Neural cell (in vitro differentiated cells): ENCODE measurements at regions not wholly inside any gene's neighbourhood (a gene's known extent, or its start where the extent isn't known, plus 50 kb on each side); places are given as distances from the start of the nearest gene placed in this dataset.

Experiments used
- H2AFZ ChIP-seq: fragments of 200-600, 300-800 bp; sonication (generic), shearing (Covaris generic); 2 replicates; pipeline ENCODE4 v1.6.0; 2014; ENCODE audit warnings: low read depth, mild to moderate bottlenecking, antibody characterized with exemption, low read length, moderate library complexity
- H3F3A ChIP-seq: fragments of 200-600 bp; shearing (Covaris generic); 2 replicates; pipeline ENCODE4 v1.6.1; 2016; ENCODE audit warnings: mild to moderate bottlenecking, moderate library complexity, mixed read lengths, antibody characterized with exemption, low read length; ENCODE audit not compliant: insufficient read depth, poor library complexity, severe bottlenecking
- H3K27ac ChIP-seq: fragments of 200-600, 300-800 bp; sonication (generic), shearing (Covaris generic); 2 replicates; pipeline ENCODE4 v1.5.1; 2014; ENCODE audit warnings: mild to moderate bottlenecking, low read length, moderate library complexity
- H3K27me3 ChIP-seq: fragments of 300-800, 200-600 bp; sonication (generic), shearing (Covaris generic); 2 replicates; pipeline ENCODE4 v1.6.0; 2014; ENCODE audit warnings: mild to moderate bottlenecking, low read depth, low read length, moderate library complexity; ENCODE audit not compliant: insufficient read depth
- H3K36me3 ChIP-seq: fragments of 300-800, 200-600 bp; sonication (generic), shearing (Covaris generic); 2 replicates; pipeline ENCODE4 v1.5.1; 2014; ENCODE audit warnings: mild to moderate bottlenecking, antibody characterized with exemption, low read length, moderate library complexity; ENCODE audit not compliant: insufficient read depth
- H3K4me2 ChIP-seq: fragments of 300-800, 200-600 bp; sonication (generic), shearing (Covaris generic); 2 replicates; pipeline ENCODE4 v1.6.0; 2014; ENCODE audit warnings: mild to moderate bottlenecking, low read length
- H3K4me3 ChIP-seq: fragments of 300-800, 200-600 bp; sonication (generic), shearing (Covaris generic); 2 replicates; pipeline ENCODE4 v1.5.1; 2014; ENCODE audit warnings: mild to moderate bottlenecking, low read length, moderate library complexity
- H3K79me2 ChIP-seq: fragments of 200-600 bp; shearing (Covaris generic); replicated peaks from 2 replicates; pipeline ENCODE4 v1.6.0; 2014; ENCODE audit warnings: mild to moderate bottlenecking, low read length, moderate library complexity; ENCODE audit not compliant: insufficient read depth
- H3K9ac ChIP-seq: fragments of 300-800, 200-600 bp; sonication (generic), shearing (Covaris generic); 2 replicates; pipeline ENCODE4 v1.6.1; 2016; ENCODE audit warnings: mild to moderate bottlenecking, low read length, mixed read lengths
- H3K9me2 ChIP-seq: fragments of 200-600 bp; shearing (Covaris generic); 2 replicates; pipeline ENCODE4 v1.6.1; 2016; ENCODE audit warnings: mild to moderate bottlenecking, low read length, mixed read lengths; ENCODE audit not compliant: insufficient read depth
- H3K9me3 ChIP-seq: fragments of 200-600, 300-800 bp; sonication (generic), shearing (Covaris generic); 2 replicates; pipeline ENCODE4 v1.6.1; 2016; ENCODE audit warnings: mild to moderate bottlenecking, mixed run types, low read length, moderate library complexity, mixed read lengths
- H4K20me1 ChIP-seq: fragments of 200-600 bp; shearing (Covaris generic); 2 replicates; pipeline ENCODE4 v1.6.1; 2016; ENCODE audit warnings: mild to moderate bottlenecking, mixed run types; ENCODE audit not compliant: insufficient read depth
- EP300 ChIP-seq: fragments of 450-650 bp; conservative IDR thresholded peaks from 2 replicates; pipeline ENCODE4 v1.6.1; 2014; ENCODE audit warnings: antibody characterized with exemption, mild to moderate bottlenecking, moderate library complexity; ENCODE audit not compliant: poor library complexity, severe bottlenecking
- EZH2 ChIP-seq: fragments of 200-600, 300-800 bp; shearing (Covaris generic), sonication (generic); IDR thresholded peaks from 2 replicates; pipeline ENCODE4 v1.6.1; 2014; ENCODE audit warnings: antibody characterized with exemption, low read length, borderline replicate concordance, mild to moderate bottlenecking; ENCODE audit not compliant: insufficient read depth, poor library complexity, severe bottlenecking
- MXI1 ChIP-seq: fragments of 450-650 bp; conservative IDR thresholded peaks from 2 replicates; pipeline ENCODE4 v1.6.1; 2014; ENCODE audit warnings: antibody characterized with exemption, mild to moderate bottlenecking; ENCODE audit not compliant: poor library complexity, severe bottlenecking
- POLR2AphosphoS5 ChIP-seq: IDR thresholded peaks from 2 replicates; pipeline ENCODE4 v1.6.1; 2012
- RAD21 ChIP-seq: fragments of 450-650 bp; conservative IDR thresholded peaks from 2 replicates; pipeline ENCODE4 v1.6.1; 2014; ENCODE audit warnings: antibody characterized with exemption, mild to moderate bottlenecking, moderate library complexity
- SMC3 ChIP-seq: fragments of 450-650 bp; conservative IDR thresholded peaks from 2 replicates; pipeline ENCODE4 v1.6.1; 2014; ENCODE audit warnings: antibody characterized with exemption, mild to moderate bottlenecking, moderate library complexity; ENCODE audit not compliant: poor library complexity
- TAF1 ChIP-seq: IDR thresholded peaks from 2 replicates; pipeline ENCODE4 v1.6.1; 2012; ENCODE audit warnings: low read depth
- TF ChIP-seq, protein P1 (sequence below): IDR thresholded peaks from 2 replicates; pipeline ENCODE4 v1.6.1; 2012; ENCODE audit warnings: borderline replicate concordance
- TF ChIP-seq, protein P2 (sequence below): fragments of 450-650 bp; IDR thresholded peaks from 2 replicates; pipeline ENCODE4 v1.5.1; 2014; ENCODE audit warnings: antibody characterized with exemption, mild to moderate bottlenecking, moderate library complexity; ENCODE audit not compliant: poor library complexity, severe bottlenecking

DNA sequence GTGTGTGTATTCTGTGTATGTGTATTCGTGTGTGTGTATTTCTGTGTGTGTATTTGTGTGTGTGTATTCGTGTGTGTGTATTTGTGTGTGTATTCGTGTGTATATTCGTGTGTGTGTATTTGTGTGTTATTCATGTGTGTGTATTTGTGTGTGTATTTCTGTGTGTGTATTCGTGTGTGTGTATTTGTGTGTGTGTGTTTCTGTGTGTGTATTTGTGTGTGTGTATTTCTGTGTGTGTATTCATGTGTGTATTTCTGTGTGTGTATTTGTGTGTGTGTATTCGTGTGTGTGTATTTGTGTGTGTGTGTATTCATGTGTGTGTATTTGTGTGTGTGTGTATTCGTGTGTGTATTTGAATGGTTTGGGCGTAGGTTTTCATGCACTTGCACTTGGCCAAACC lies 405.4 kb downstream of the SOX2 start:
- H4K20me1 ChIP-seq, result no peaks in the 10 kb centered on the region
- no peaks in the 10 kb centered on the region for H3F3A ChIP-seq
- no peak overlapping the region for H3K9ac ChIP-seq
- H3K4me2 ChIP-seq, result no peak overlapping the region
- H3K79me2 ChIP-seq, result no peaks in the 10 kb centered on the region
- no peak overlapping the region for H3K4me3 ChIP-seq
- no peak overlapping the region for H2AFZ ChIP-seq
- no peaks in the 10 kb centered on the region for H3K9me3 ChIP-seq
- H3K36me3 ChIP-seq, result no peaks in the 10 kb centered on the region
- TF ChIP-seq, protein P1, sequence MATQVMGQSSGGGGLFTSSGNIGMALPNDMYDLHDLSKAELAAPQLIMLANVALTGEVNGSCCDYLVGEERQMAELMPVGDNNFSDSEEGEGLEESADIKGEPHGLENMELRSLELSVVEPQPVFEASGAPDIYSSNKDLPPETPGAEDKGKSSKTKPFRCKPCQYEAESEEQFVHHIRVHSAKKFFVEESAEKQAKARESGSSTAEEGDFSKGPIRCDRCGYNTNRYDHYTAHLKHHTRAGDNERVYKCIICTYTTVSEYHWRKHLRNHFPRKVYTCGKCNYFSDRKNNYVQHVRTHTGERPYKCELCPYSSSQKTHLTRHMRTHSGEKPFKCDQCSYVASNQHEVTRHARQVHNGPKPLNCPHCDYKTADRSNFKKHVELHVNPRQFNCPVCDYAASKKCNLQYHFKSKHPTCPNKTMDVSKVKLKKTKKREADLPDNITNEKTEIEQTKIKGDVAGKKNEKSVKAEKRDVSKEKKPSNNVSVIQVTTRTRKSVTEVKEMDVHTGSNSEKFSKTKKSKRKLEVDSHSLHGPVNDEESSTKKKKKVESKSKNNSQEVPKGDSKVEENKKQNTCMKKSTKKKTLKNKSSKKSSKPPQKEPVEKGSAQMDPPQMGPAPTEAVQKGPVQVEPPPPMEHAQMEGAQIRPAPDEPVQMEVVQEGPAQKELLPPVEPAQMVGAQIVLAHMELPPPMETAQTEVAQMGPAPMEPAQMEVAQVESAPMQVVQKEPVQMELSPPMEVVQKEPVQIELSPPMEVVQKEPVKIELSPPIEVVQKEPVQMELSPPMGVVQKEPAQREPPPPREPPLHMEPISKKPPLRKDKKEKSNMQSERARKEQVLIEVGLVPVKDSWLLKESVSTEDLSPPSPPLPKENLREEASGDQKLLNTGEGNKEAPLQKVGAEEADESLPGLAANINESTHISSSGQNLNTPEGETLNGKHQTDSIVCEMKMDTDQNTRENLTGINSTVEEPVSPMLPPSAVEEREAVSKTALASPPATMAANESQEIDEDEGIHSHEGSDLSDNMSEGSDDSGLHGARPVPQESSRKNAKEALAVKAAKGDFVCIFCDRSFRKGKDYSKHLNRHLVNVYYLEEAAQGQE, result no peak
- no peak for TF ChIP-seq RAD21
- no peak for TF ChIP-seq POLR2AphosphoS5
- TF ChIP-seq MXI1, result no peak
- TF ChIP-seq EZH2, result no peak
- no peak for TF ChIP-seq SMC3
- TF ChIP-seq, protein P2, sequence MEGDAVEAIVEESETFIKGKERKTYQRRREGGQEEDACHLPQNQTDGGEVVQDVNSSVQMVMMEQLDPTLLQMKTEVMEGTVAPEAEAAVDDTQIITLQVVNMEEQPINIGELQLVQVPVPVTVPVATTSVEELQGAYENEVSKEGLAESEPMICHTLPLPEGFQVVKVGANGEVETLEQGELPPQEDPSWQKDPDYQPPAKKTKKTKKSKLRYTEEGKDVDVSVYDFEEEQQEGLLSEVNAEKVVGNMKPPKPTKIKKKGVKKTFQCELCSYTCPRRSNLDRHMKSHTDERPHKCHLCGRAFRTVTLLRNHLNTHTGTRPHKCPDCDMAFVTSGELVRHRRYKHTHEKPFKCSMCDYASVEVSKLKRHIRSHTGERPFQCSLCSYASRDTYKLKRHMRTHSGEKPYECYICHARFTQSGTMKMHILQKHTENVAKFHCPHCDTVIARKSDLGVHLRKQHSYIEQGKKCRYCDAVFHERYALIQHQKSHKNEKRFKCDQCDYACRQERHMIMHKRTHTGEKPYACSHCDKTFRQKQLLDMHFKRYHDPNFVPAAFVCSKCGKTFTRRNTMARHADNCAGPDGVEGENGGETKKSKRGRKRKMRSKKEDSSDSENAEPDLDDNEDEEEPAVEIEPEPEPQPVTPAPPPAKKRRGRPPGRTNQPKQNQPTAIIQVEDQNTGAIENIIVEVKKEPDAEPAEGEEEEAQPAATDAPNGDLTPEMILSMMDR, result no peak
- TF ChIP-seq EP300, result no peak
- TF ChIP-seq TAF1, result no peak
- no peaks in the 10 kb centered on the region for H3K9me2 ChIP-seq
- H3K27ac ChIP-seq, result no peak overlapping the region
- no peaks in the 10 kb centered on the region for H3K27me3 ChIP-seq

- Histone ChIP-seq H3K9me2 (no peaks in the 10 kb centered on the region), H3K4me2 (no peak overlapping the region), H3K4me3 (no peak overlapping the region), H3K9me3 (no peaks in the 10 kb centered on the region), H3K36me3 (no peaks in the 10 kb centered on the region), H3K27ac (no peak overlapping the region), H3K27me3 (no peaks in the 10 kb centered on the region), H3K79me2 (no peaks in the 10 kb centered on the region), H3F3A (no peaks in the 10 kb centered on the region), H2AFZ (no peak overlapping the region), H4K20me1 (no peaks in the 10 kb centered on the region), H3K9ac (no peak overlapping the region)
- TF ChIP-seq TAF1, result no peak
- peak; percentile 8 for TF ChIP-seq POLR2AphosphoS5
These were observed 405.9 kb downstream of the SOX2 start for GRCh38 chr3:182117583-182117982.

DNA sequence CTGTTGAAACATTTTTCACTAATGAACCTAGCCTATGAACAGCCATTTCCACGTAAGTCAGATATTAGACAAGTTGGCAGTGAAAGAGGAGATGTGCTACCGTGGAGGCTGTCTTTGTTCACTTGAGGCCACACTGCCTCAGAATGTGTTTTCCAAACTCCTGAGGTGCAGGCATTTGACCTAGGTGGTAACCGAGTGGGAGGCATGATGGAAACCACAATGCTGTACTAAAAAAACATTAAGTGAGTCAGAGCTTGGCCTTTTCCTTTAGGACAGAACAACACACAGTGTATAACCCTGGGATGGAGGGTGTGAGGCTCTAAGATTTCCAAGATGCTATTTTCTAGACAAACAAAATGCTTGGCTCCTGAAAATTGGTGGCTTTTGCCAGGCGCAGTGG lies 406.3 kb downstream of the SOX2 start:
- H3F3A ChIP-seq, result no peaks in the 10 kb centered on the region
- no peaks in the 10 kb centered on the region for H3K79me2 ChIP-seq
- H3K4me2 ChIP-seq, result no peak overlapping the region
- H3K27me3 ChIP-seq, result no peaks in the 10 kb centered on the region
- no peak for TF ChIP-seq TAF1
- TF ChIP-seq MXI1, result no peak
- TF ChIP-seq, protein P2, result no peak
- TF ChIP-seq EZH2, result no peak
- TF ChIP-seq SMC3, result no peak
- TF ChIP-seq, protein P1, result no peak
- no peak for TF ChIP-seq POLR2AphosphoS5
- no peak for TF ChIP-seq EP300
- no peak for TF ChIP-seq RAD21
- no peak overlapping the region for H2AFZ ChIP-seq
- H3K9me2 ChIP-seq, result no peaks in the 10 kb centered on the region
- no peaks in the 10 kb centered on the region for H3K36me3 ChIP-seq
- H3K27ac ChIP-seq, result no peak overlapping the region
- no peak overlapping the region for H3K9ac ChIP-seq
- H4K20me1 ChIP-seq, result no peaks in the 10 kb centered on the region
- no peaks in the 10 kb centered on the region for H3K9me3 ChIP-seq
- no peak overlapping the region for H3K4me3 ChIP-seq
